ENCODE measurements at regions not wholly inside any gene's neighbourhood (a gene's known extent, or its start where the extent isn't known, plus 50 kb on each side); places are given as distances from the start of the nearest gene placed in this dataset.
A peak's percentile ranks its signal among the peaks of the same experiment; 100 is the strongest.

- Histone ChIP-seq H3K9me3 (no peaks in the 10 kb centered on the region), H3K27ac (peak overlapping the region in 1 of 5 donors; percentile 24), H3K4me3 (no peak overlapping the region), H3K36me3 (no peaks in the 10 kb centered on the region), H3K27me3 (no peaks in the 10 kb centered on the region), H3K4me1 (peaks cover 9 to 42% (median 40%) of the 10 kb centered on the region in 4 donors)
- intact Hi-C loops (cut with DNase I; ENCODE audit: low total_unique reads) = no loop called here
- no peak for DNase-seq
- TF ChIP-seq POLR2A (IDR thresholded peaks at IDR 0.05) (no peak), CTCF (IDR thresholded peaks at IDR 0.05) (no peak), POLR2AphosphoS5 (IDR thresholded peaks at IDR 0.05) (no peak), EP300 (IDR thresholded peaks at IDR 0.05) (no peak)
- 59 to 75% (median 69%) methylated on average over 2 of the region's 2 CpGs for WGBS, 5 donors
Observed at GRCh38 chr1:116320874-116321273, 52.2 kb upstream of the ATP1A1 start.

- H3K27me3 ChIP-seq = no peaks in the 10 kb centered on the region
- no peaks in the 10 kb centered on the region for H3K9me3 ChIP-seq
- H3K4me1 ChIP-seq = peaks cover 12 to 49% (median 46%) of the 10 kb centered on the region in 4 donors
- H3K27ac ChIP-seq = peak overlapping the region in 3 of 5 donors; percentile 14 to 24 (median 16)
- peak; percentile 34 to 44 for DNase-seq
- intact Hi-C loops (cut with DNase I; ENCODE audit: low total_unique reads) = no loop called here
- WGBS, 5 donors = 22 to 60% (median 29%) methylated on average over 5 of the region's 5 CpGs
- H3K36me3 ChIP-seq = no peaks in the 10 kb centered on the region
- TF ChIP-seq EP300 (IDR thresholded peaks at IDR 0.05) (no peak), POLR2AphosphoS5 (IDR thresholded peaks at IDR 0.05) (peak in 1 of 3 donors; percentile 6)
- no peak overlapping the region for H3K4me3 ChIP-seq
Observed at GRCh38 chr1:116321766-116322175, 51.3 kb upstream of the ATP1A1 start.

GRCh38 chr1:116322752-116323405 is 50.2 kb upstream of the ATP1A1 start:
- DNase-seq = peak in 1 of 2 donors; percentile 32

More at GRCh38 chr1:116322752-116323405, 50.2 kb upstream of the ATP1A1 start:
- TF ChIP-seq EP300 (IDR thresholded peaks at IDR 0.05) (no peak), POLR2AphosphoS5 (IDR thresholded peaks at IDR 0.05) (no peak), POLR2A (IDR thresholded peaks at IDR 0.05) (no peak), CTCF (IDR thresholded peaks at IDR 0.05) (no peak)
- Histone ChIP-seq H3K27me3 (no peaks in the 10 kb centered on the region), H3K36me3 (no peaks in the 10 kb centered on the region), H3K27ac (peak overlapping the region in 2 of 5 donors; percentile 14 to 38), H3K9me3 (no peaks in the 10 kb centered on the region), H3K4me3 (no peak overlapping the region), H3K4me1 (peaks cover 12 to 49% (median 46%) of the 10 kb centered on the region in 4 donors)
- intact Hi-C loops (cut with DNase I; ENCODE audit: low total_unique reads) = no loop called here
- 44 to 63% (median 52%) methylated on average over 3 of the region's 3 CpGs for WGBS, 5 donors

Small RNAs in the stretch of these regions (small RNA-seq; reads per million reads assigned to genes)
- 0 reads per million in 4 donors for gene RF00012
